DND-41 (cell line): ENCODE measurements at regions not wholly inside any gene's neighbourhood (a gene's known extent, or its start where the extent isn't known, plus 50 kb on each side); places are given as distances from the start of the nearest gene placed in this dataset.

Experiments used
- ATAC-seq: fragments of 200-7000 bp; cut with Tn5 transposase; 3 replicates; pipeline ENCODE4 v1.9.1; 2021; ENCODE audit warnings: low read depth; ENCODE audit not compliant: insufficient read depth
- DNase-seq: peaks from one replicate; pipeline ENCODE4 v3.0.0-alpha.2; 2020
- H2AFZ ChIP-seq: 2 replicates; pipeline ENCODE4 v1.6.0; 2012; ENCODE audit warnings: low read depth, low read length
- H3K27ac ChIP-seq: 2 replicates; pipeline ENCODE4 v1.5.1; 2012; ENCODE audit warnings: low read length, inconsistent platforms
- H3K27me3 ChIP-seq: fragments of 200-600 bp; sonication (generic); 2 replicates; pipeline ENCODE4 v1.6.0; 2012; ENCODE audit warnings: low read length, mild to moderate bottlenecking, inconsistent platforms; ENCODE audit not compliant: insufficient read depth, poor library complexity
- H3K36me3 ChIP-seq: 2 replicates; pipeline ENCODE4 v1.5.1; 2012; ENCODE audit warnings: low read length, inconsistent platforms; ENCODE audit not compliant: insufficient read depth
- H3K4me1 ChIP-seq: 2 replicates; pipeline ENCODE4 v1.5.1; 2012; ENCODE audit warnings: mild to moderate bottlenecking, low read length; ENCODE audit not compliant: insufficient read depth
- H3K4me2 ChIP-seq: 2 replicates; pipeline ENCODE4 v1.6.0; 2012; ENCODE audit warnings: mild to moderate bottlenecking, moderate library complexity, low read length, inconsistent platforms; ENCODE audit not compliant: insufficient read depth
- H3K4me3 ChIP-seq, 2 experiments: fragments of 200-600 bp in 1 of 2; shearing (Covaris generic) in 1 of 2; 2 replicates each; pipeline ENCODE4 v1.5.1; 2012 to 2016; ENCODE audit warnings: inconsistent platforms in 2 of 2, low read length in 2 of 2, mild to moderate bottlenecking in 2 of 2, low read depth in 1 of 2, moderate library complexity in 1 of 2
- H3K79me2 ChIP-seq: 2 replicates; pipeline ENCODE4 v1.6.0; 2012; ENCODE audit warnings: low read length, inconsistent platforms; ENCODE audit not compliant: insufficient read depth
- H3K9ac ChIP-seq: 2 replicates; pipeline ENCODE4 v1.6.0; 2012; ENCODE audit warnings: low read depth, mild to moderate bottlenecking, inconsistent platforms, low read length, moderate library complexity
- H3K9me3 ChIP-seq: 2 replicates; pipeline ENCODE4 v1.5.1; 2012; ENCODE audit warnings: low read length, moderate library complexity, mild to moderate bottlenecking, inconsistent platforms; ENCODE audit not compliant: insufficient read depth, severe bottlenecking
- H4K20me1 ChIP-seq: 2 replicates; pipeline ENCODE4 v1.6.0; 2012; ENCODE audit warnings: low read length; ENCODE audit not compliant: insufficient read depth
- CTCF ChIP-seq: IDR thresholded peaks from 2 replicates; pipeline ENCODE4 v1.5.1; 2012; ENCODE audit warnings: borderline replicate concordance, low read length, moderate library complexity, mild to moderate bottlenecking; ENCODE audit not compliant: poor library complexity, severe bottlenecking; ENCODE audit errors: extremely low read depth
- EZH2 ChIP-seq: IDR thresholded peaks from 3 replicates; pipeline ENCODE4 v1.6.1; 2012; ENCODE audit warnings: borderline replicate concordance, low read depth, mild to moderate bottlenecking, moderate library complexity, low read length, inconsistent platforms; ENCODE audit not compliant: severe bottlenecking

GRCh38 chr3:64816355-64816754, 128.6 kb upstream of the ADAMTS9 start:
- H4K20me1 ChIP-seq, result no peaks in the 10 kb centered on the region
- H3K4me1 ChIP-seq, result no peaks in the 10 kb centered on the region

GRCh38 chr3:64815789-64816188, 128.0 kb upstream of the ADAMTS9 start:
- ATAC-seq, result no peak
- Histone ChIP-seq H3K36me3 (no peaks in the 10 kb centered on the region), H3K79me2 (no peaks in the 10 kb centered on the region), H3K9ac (no peak overlapping the region), H3K27me3 (no peaks in the 10 kb centered on the region), H3K4me3 (no peak overlapping the region), H4K20me1 (no peaks in the 10 kb centered on the region), H3K9me3 (no peaks in the 10 kb centered on the region), H3K4me2 (no peak overlapping the region), H3K27ac (no peak overlapping the region), H3K4me1 (no peaks in the 10 kb centered on the region), H2AFZ (no peak overlapping the region)
- TF ChIP-seq CTCF, result no peak
- no peak for TF ChIP-seq EZH2
- no peak for DNase-seq

More at GRCh38 chr3:64816355-64816754, 128.6 kb upstream of the ADAMTS9 start:
- TF ChIP-seq CTCF, result no peak
- TF ChIP-seq EZH2, result no peak
- no peak overlapping the region for H3K4me3 ChIP-seq
- H3K9ac ChIP-seq, result no peak overlapping the region
- no peak overlapping the region for H3K4me2 ChIP-seq
- H2AFZ ChIP-seq, result no peak overlapping the region
- H3K27me3 ChIP-seq, result no peaks in the 10 kb centered on the region
- DNase-seq (no peak), ATAC-seq (no peak)
- H3K9me3 ChIP-seq, result no peaks in the 10 kb centered on the region
- H3K27ac ChIP-seq, result no peak overlapping the region
- no peaks in the 10 kb centered on the region for H3K36me3 ChIP-seq
- no peaks in the 10 kb centered on the region for H3K79me2 ChIP-seq

GRCh38 chr3:64815195-64815631, 127.4 kb upstream of the ADAMTS9 start:
- no peak overlapping the region for H3K4me2 ChIP-seq
- no peaks in the 10 kb centered on the region for H4K20me1 ChIP-seq
- no peak overlapping the region for H2AFZ ChIP-seq
- TF ChIP-seq EZH2 (no peak), CTCF (no peak)
- H3K9me3 ChIP-seq, result no peaks in the 10 kb centered on the region
- no peak overlapping the region for H3K9ac ChIP-seq
- ATAC-seq (no peak), DNase-seq (no peak)
- H3K4me1 ChIP-seq, result no peaks in the 10 kb centered on the region
- H3K36me3 ChIP-seq, result no peaks in the 10 kb centered on the region
- H3K79me2 ChIP-seq, result no peaks in the 10 kb centered on the region
- H3K27ac ChIP-seq, result no peak overlapping the region
- H3K27me3 ChIP-seq, result no peaks in the 10 kb centered on the region
- no peak overlapping the region for H3K4me3 ChIP-seq

- no peak for TF ChIP-seq CTCF
- no peak for TF ChIP-seq EZH2
- Histone ChIP-seq H3K9ac (no peak overlapping the region), H3K27ac (no peak overlapping the region), H3K27me3 (no peaks in the 10 kb centered on the region), H3K79me2 (no peaks in the 10 kb centered on the region), H3K4me2 (no peak overlapping the region), H4K20me1 (no peaks in the 10 kb centered on the region), H3K4me3 (no peak overlapping the region), H3K4me1 (no peaks in the 10 kb centered on the region), H3K9me3 (no peaks in the 10 kb centered on the region), H2AFZ (no peak overlapping the region), H3K36me3 (no peaks in the 10 kb centered on the region)
- ATAC-seq, result no peak
- no peak for DNase-seq
These were observed 126.6 kb upstream of the ADAMTS9 start for GRCh38 chr3:64814351-64814750.
